Umbilical cord (tissue), 1 donor: ENCODE measurements at regions not wholly inside any gene's neighbourhood (a gene's known extent, or its start where the extent isn't known, plus 50 kb on each side); places are given as distances from the start of the nearest gene placed in this dataset.
"Not testable (repeated sequence)": the region's sequence is repeated elsewhere in the genome, so short reads cannot be mapped to it uniquely, and the experiment has no call there.

Experiments used
- DNase-seq: peaks from one replicate; pipeline ENCODE4 v3.0.0-alpha.2; 2015; ENCODE audit warnings: low spot score

DNA sequence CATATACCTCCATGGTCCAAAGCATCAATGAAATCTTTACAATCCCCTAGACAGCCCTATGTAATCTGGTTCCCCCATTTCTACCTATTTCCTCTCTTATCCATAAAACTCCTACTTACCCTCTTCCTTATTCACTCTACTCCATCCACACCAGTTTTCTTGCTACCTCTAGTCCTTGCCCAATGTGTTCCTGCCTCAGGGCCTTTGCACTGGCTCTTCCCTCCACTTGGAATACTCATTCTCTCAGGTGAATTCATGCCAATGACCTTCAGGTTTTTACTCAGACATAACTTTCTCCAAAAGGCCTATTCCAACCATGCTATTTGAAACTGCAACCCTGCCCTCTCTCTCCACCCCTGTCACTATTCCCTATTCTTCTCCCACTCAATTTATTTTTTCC lies 138.7 kb upstream of the KRR1 start:
- no peak for DNase-seq

- no peak for DNase-seq
Observed at GRCh38 chr12:75648856-75649255, 137.4 kb upstream of the KRR1 start.

- no peak for DNase-seq
Observed at GRCh38 chr12:75646329-75647210, 135.2 kb upstream of the KRR1 start.

GRCh38 chr12:75644472-75645072 lies 133.2 kb upstream of the KRR1 start:
- no peak for DNase-seq

- DNase-seq: not testable (repeated sequence)
Observed at GRCh38 chr12:75643119-75643518, 131.7 kb upstream of the KRR1 start.

DNA sequence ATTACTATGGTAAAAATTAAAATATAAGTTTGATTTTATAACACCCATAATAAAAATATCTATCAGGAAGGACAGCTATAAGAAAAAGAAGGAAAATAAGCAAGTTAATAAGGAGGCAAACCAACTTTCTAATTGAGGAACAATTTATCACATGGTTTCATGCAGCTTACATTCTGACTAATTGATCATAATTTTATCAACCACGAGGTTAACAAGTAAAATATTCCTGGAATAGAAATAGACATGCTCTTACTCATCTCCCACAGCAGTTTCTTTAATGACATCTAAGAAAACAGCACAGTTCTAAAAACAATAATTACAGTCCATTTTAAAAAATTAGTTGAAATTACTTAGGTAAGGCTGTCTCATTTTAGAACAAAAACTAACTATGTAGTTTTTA lies 130.8 kb upstream of the KRR1 start:
- no peak for DNase-seq

- DNase-seq: no peak
Observed at GRCh38 chr12:75641031-75641780, 129.8 kb upstream of the KRR1 start.

DNA sequence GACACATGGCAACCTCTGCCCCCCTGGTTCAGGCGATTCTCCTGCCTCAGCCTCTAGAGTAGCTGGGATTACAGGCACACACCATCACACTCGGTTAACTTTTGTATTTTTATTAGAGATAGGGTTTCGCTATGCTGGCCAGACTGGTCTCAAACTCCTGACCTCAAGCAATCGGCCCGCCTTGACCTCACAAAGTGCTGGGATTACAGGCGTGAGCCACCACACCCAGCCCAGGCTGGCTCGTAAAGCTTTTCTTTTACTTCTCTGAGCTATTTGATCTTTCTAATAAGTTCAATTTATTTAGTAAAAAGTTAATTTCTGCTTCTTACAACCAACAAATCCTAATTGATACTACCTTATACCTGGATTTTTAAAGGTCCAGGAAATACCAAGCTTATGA lies 127.4 kb upstream of the KRR1 start:
- DNase-seq: no peak

GRCh38 chr12:75636607-75637006 lies 125.2 kb upstream of the KRR1 start:
- DNase-seq: no peak

GRCh38 chr12:75635606-75636444 lies 124.4 kb upstream of the KRR1 start:
- DNase-seq: peak; percentile 48

DNA sequence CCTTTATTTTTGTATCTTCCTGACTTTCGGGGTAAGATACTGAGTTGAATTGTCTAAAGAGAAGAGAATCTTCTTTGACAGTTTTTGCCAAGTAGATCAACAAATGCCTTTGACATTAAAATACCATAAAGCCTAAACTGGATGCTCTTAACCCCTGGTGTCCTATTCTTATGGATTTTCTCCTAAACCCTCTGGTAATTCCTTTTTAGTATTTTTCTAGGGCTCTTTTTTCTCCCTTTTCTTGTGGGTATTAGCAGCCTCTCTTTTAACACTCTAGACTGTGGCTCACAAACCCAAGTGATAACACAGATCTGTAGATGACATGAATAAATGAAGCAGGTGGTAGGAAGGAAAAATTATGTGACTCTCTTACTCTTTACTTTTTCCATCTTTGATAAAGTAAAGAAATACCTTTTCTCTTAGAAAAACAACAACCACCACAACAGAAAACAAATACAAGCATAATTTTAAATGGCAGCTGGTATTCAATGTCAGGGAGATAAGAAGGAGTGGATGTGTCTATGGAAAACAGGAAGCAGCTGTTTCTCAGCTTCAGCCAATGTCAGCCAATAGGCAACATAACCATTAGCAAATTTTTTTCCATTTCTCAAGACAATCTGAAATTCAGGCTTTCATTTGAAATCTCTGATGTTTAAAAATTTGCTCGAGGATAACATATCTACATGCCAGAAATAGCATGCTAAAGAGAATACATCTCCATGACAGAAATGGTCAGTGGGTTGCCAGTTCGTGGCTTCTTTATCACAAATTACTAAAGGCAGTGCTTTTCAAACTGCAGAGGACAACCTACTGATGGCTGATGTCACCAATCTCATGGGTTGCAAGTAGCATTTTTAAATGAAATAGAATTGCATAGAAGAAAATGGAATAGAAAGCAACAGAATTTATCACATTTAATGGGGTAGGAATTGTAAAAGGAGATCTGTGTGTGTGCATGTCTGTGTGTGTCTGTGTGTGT lies 123.1 kb upstream of the KRR1 start:
- no peak for DNase-seq

- DNase-seq: no peak
Observed at GRCh38 chr12:75633789-75634188, 122.4 kb upstream of the KRR1 start.

DNA sequence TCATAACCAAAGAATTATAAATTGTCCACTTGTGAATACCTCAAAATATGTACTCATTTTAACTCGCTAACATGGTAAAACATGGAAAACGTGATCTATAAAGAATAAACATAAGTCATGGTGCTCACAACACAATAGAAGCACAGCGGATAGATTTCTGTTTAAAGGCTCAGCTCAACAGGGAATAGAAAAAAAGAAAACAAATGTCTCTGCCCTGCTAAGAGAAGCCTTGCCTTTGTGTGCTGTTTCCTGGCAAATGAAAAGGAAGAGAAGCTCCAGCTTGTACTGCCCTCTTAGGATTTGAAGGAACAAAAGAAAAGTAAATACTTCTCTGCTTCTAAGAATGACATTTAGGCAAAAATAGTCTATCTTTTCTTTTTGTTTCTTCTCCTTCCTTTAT lies 121.0 kb upstream of the KRR1 start:
- DNase-seq: no peak

- DNase-seq: no peak
Observed at GRCh38 chr12:75631831-75632230, 120.4 kb upstream of the KRR1 start.

DNA sequence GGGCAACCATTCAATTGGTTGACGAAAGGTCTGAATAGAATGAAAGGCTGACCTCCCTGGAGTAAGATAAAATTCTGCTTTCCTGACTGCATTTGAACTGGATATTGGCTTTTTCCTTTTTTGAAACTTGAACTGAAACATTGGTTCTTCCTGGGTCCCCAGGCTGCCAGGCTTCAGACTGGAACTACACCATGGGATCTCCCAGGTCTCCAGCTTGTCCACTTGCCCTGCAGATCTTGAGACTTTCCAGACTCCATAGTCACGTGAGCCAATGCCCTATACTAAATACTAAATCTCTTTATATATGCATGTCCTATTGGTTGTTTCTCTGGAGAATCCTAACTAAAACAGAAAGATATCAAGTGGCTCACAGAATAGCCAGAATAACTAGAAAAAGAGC lies 118.7 kb upstream of the KRR1 start:
- DNase-seq: no peak

DNA sequence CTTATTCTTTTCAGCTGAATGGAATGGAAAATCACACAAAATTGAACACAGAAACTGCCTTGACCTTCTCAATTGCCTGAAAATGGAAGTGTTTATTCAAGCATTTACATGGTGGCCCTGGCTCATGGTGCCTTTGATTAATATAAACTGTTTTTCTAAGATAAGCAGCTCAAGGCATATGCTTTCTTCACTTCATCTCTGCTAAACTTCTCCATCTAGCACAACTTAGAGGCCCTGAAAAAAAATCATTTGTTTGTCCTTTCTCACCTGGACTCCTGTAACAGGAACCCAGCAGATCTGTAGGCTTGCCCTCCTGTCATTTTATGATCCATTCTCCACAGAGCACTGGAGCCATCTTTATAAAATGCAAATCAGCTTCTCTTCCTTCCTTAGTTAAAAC lies 117.5 kb upstream of the KRR1 start:
- DNase-seq: no peak

DNA sequence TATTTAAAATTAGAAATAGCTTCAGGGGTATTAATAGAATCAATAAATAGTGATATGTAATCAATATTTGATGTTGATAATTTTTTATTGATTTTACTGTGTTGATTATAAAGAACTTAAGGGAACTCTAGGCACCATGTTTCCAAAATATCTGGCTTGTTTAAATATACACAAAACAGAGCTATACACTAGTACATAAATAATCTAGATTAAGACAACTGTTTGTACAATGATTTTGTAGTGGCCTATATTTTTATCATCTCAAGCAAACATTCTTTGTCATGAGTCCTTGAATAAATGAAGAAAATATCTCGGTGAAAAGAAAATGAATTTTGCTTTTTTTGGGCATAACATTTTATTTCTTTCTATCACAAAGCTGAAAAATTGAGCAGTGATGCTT lies 117.1 kb upstream of the KRR1 start:
- no peak for DNase-seq

GRCh38 chr12:75623631-75624154 lies 112.3 kb upstream of the KRR1 start:
- peak; percentile 18 for DNase-seq

- DNase-seq: no peak
Observed at GRCh38 chr12:75622492-75622891, 111.1 kb upstream of the KRR1 start.

GRCh38 chr12:75614396-75614795 lies 103.0 kb upstream of the KRR1 start:
- DNase-seq: not testable (repeated sequence)
